ENCODE measurements at regions not wholly inside any gene's neighbourhood (a gene's known extent, or its start where the extent isn't known, plus 50 kb on each side); places are given as distances from the start of the nearest gene placed in this dataset.

GRCh38 chr5:116382032-116382873 is 192.4 kb downstream of the SEMA6A start:
- no peaks in the 10 kb centered on the region for H3F3A ChIP-seq (replicated peaks; ENCODE audit: low read depth)
- H3K27me3 ChIP-seq (ENCODE audit: insufficient read depth): no peaks in the 10 kb centered on the region
- Mint-ChIP-seq H3K27me3 (ENCODE audit: insufficient read depth, low read depth, poor library complexity) (peaks cover 3% of the 10 kb centered on the region), H3K4me3 (no peak overlapping the region), H3K4me1 (no peaks in the 10 kb centered on the region; the same call in 2 of the 3 replicates), H3K9me3 (peaks cover under 1% of the 10 kb centered on the region; the same call in 1 of the 3 replicates), H3K27ac (no peak overlapping the region), H3K36me3 (ENCODE audit: low read depth) (no peaks in the 10 kb centered on the region)
- no peaks in the 10 kb centered on the region for H3K9me2 ChIP-seq (ENCODE audit: insufficient read depth)
- no peak for TF ChIP-seq ZNF462 (CRISPR knock-in tag; IDR thresholded peaks at IDR 0.05)
- TF ChIP-seq STAT1 (IDR thresholded peaks at IDR 0.05; ENCODE audit: unreplicated experiment): no peak
- no peak for TF ChIP-seq REST (IDR thresholded peaks at IDR 0.05; ENCODE audit: unreplicated experiment)
- TF ChIP-seq NANOG (IDR thresholded peaks at IDR 0.05; ENCODE audit: borderline replicate concordance): no peak
- no peak for TF ChIP-seq POLR2AphosphoS5 (IDR thresholded peaks at IDR 0.05; ENCODE audit: low read depth)
- TF ChIP-seq ETS1 (IDR thresholded peaks at IDR 0.05): no peak
- no peak for TF ChIP-seq ZNF114 (CRISPR knock-in tag; IDR thresholded peaks at IDR 0.05)
- no peak for TF ChIP-seq EZH2 (IDR thresholded peaks at IDR 0.05; ENCODE audit: low read depth, unreplicated experiment)
- TF ChIP-seq CTCF (conservative IDR thresholded peaks at IDR 0.05; ENCODE audit: low read depth in 2 of 2): no peak
- TF ChIP-seq ZNF331 (CRISPR knock-in tag; IDR thresholded peaks at IDR 0.05; ENCODE audit: low read depth): no peak
- TF ChIP-seq EZH2phosphoT487 (IDR thresholded peaks at IDR 0.05; ENCODE audit: unreplicated experiment): no peak
- no peak for TF ChIP-seq CREB1 (CRISPR knock-in tag; IDR thresholded peaks at IDR 0.05; ENCODE audit: low read depth)
- no peak for TF ChIP-seq JUNB (IDR thresholded peaks at IDR 0.05; ENCODE audit: unreplicated experiment)
- ATAC-seq (no peak), DNase-seq (ENCODE audit: low spot score) (no peak)
- H3K79me2 ChIP-seq (replicated peaks; ENCODE audit: insufficient read depth): no peaks in the 10 kb centered on the region
- no peak overlapping the region for H3K4me2 ChIP-seq
- no peaks in the 10 kb centered on the region for H3K4me1 ChIP-seq (ENCODE audit: insufficient read depth)
- no peaks in the 10 kb centered on the region for H3K36me3 ChIP-seq (ENCODE audit: insufficient read depth)
- H4K20me1 ChIP-seq (replicated peaks; ENCODE audit: insufficient read depth): no peaks in the 10 kb centered on the region
- H3K27ac ChIP-seq (ENCODE audit: low read depth): no peak overlapping the region
- H3K4me3 ChIP-seq: no peak overlapping the region
- H2AFZ ChIP-seq: no peak overlapping the region

Data from GM23338 (cell line).